ENCODE measurements at regions not wholly inside any gene's neighbourhood (a gene's known extent, or its start where the extent isn't known, plus 50 kb on each side); places are given as distances from the start of the nearest gene placed in this dataset.

DNA sequence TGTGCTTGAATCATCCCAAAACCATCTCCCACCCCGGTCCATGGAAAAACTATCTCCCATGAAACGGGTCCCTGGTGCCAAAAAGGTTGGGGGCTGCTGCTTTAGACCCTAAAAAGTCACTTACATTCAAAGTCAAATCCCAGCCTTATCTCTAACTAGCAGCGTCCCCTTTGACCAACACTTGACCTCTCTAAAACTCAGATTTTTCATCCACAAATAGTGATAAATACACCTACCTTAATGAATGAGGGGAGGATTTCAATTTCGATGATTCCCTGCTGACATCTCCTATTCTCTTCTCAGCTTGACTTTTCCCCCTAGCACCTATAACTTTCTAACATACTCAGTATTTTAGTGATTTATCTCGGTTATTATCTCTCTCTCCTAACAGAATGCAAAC is 137.3 kb downstream of the BTG1 start:
- peaks cover 13% of the 10 kb centered on the region for H3K4me1 Mint-ChIP-seq (ENCODE audit: low read depth, unreplicated experiment)
- no peak overlapping the region for H3K4me3 Mint-ChIP-seq (ENCODE audit: unreplicated experiment)
- no TSS peak for BruUV-seq (replicated peaks)
- H3K36me3 Mint-ChIP-seq (ENCODE audit: insufficient read depth, unreplicated experiment), result no peaks in the 10 kb centered on the region
- no peak overlapping the region for H3K27ac Mint-ChIP-seq (ENCODE audit: unreplicated experiment)
- Histone ChIP-seq H3K4me3 (ENCODE audit: low read depth, low read length) (no peak overlapping the region), H3K36me3 (ENCODE audit: control insufficient read depth, insufficient read depth, low read length) (no peaks in the 10 kb centered on the region), H3K9me3 (no peaks in the 10 kb centered on the region), H3K27me3 (replicated peaks; ENCODE audit: control insufficient read depth, insufficient read depth, low read length) (no peaks in the 10 kb centered on the region), H3K4me1 (peaks cover 6% of the 10 kb centered on the region)
- H3K27me3 Mint-ChIP-seq (ENCODE audit: insufficient read depth, unreplicated experiment), result no peaks in the 10 kb centered on the region
- TF ChIP-seq, protein P1, sequence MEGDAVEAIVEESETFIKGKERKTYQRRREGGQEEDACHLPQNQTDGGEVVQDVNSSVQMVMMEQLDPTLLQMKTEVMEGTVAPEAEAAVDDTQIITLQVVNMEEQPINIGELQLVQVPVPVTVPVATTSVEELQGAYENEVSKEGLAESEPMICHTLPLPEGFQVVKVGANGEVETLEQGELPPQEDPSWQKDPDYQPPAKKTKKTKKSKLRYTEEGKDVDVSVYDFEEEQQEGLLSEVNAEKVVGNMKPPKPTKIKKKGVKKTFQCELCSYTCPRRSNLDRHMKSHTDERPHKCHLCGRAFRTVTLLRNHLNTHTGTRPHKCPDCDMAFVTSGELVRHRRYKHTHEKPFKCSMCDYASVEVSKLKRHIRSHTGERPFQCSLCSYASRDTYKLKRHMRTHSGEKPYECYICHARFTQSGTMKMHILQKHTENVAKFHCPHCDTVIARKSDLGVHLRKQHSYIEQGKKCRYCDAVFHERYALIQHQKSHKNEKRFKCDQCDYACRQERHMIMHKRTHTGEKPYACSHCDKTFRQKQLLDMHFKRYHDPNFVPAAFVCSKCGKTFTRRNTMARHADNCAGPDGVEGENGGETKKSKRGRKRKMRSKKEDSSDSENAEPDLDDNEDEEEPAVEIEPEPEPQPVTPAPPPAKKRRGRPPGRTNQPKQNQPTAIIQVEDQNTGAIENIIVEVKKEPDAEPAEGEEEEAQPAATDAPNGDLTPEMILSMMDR (IDR thresholded peaks at IDR 0.05; ENCODE audit: insufficient read depth in 1 of 2, low read depth in 1 of 2, low read length in 1 of 2, severe bottlenecking in 1 of 2, unreplicated experiment in 1 of 2), result no peak
- intact Hi-C loops (cut with micrococcal nuclease; ENCODE audit: unreplicated experiment), result loop anchor here (10.0 kb wide), 1 partner anchor 396 kb away; no protein-coding TSS in a partner anchor
- CTCF ChIA-PET, result no interaction called here
- no peak for DNase-seq
- POLR2A ChIA-PET, result no interaction called here
- no peaks in the 10 kb centered on the region for H3K9me3 Mint-ChIP-seq (ENCODE audit: unreplicated experiment)

DNA sequence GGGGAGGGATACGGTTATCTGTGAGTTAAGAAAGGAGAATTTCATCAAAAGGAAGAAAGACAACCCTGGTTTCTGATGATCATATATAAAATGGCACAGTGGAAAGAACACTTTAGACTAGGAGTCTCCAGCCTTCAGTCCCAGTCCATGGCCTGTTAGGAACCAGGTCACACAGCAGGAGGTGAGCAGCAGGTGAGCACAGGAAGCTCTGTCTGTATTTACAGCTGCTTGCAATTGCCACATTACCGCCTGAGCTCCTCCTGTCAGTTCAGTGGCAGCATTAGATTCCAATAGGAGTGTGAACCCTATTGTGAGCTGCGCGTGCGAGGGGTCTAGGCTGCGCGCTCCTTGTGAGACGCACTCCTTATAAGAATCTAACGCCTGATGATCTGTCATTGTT is 137.9 kb downstream of the BTG1 start:
- intact Hi-C loops (cut with micrococcal nuclease; ENCODE audit: unreplicated experiment), result loop anchor here (10.0 kb wide), 1 partner anchor 397 kb away; no protein-coding TSS in a partner anchor
- no peaks in the 10 kb centered on the region for H3K27me3 ChIP-seq (replicated peaks; ENCODE audit: control insufficient read depth, insufficient read depth, low read length)
- TF ChIP-seq, protein P1 (IDR thresholded peaks at IDR 0.05; ENCODE audit: insufficient read depth in 1 of 2, low read depth in 1 of 2, low read length in 1 of 2, severe bottlenecking in 1 of 2, unreplicated experiment in 1 of 2), result no peak
- CTCF ChIA-PET, result no interaction called here
- Mint-ChIP-seq H3K36me3 (ENCODE audit: insufficient read depth, unreplicated experiment) (no peaks in the 10 kb centered on the region), H3K4me1 (ENCODE audit: low read depth, unreplicated experiment) (peaks cover 18% of the 10 kb centered on the region), H3K27ac (ENCODE audit: unreplicated experiment) (no peak overlapping the region), H3K4me3 (ENCODE audit: unreplicated experiment) (no peak overlapping the region), H3K27me3 (ENCODE audit: insufficient read depth, unreplicated experiment) (no peaks in the 10 kb centered on the region), H3K9me3 (ENCODE audit: unreplicated experiment) (no peaks in the 10 kb centered on the region)
- H3K9me3 ChIP-seq, result no peaks in the 10 kb centered on the region
- no peaks in the 10 kb centered on the region for H3K36me3 ChIP-seq (ENCODE audit: control insufficient read depth, insufficient read depth, low read length)
- POLR2A ChIA-PET, result no interaction called here
- DNase-seq, result no peak
- H3K4me3 ChIP-seq (ENCODE audit: low read depth, low read length), result no peak overlapping the region
- no TSS peak for BruUV-seq (replicated peaks)
- peaks cover 12% of the 10 kb centered on the region for H3K4me1 ChIP-seq

DNA sequence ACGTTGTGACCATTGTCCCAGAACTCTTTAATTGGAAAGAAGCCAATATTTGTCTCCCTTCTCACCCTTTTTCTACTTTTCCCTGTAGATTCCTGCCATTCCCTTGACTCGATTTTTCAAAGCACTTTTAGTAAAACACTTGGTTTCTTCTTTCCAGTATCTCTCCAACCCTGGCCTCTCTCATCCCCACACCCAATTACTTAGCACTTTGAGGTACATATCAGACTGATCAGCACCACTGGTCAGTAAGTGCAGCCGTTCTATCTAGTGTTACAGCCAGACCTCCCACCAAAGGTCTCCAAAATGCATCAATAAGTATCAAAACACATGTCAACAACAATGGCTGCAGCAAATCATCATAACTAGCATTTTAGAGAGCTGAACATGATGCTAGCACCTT is 141.9 kb downstream of the BTG1 start:
- Mint-ChIP-seq H3K36me3 (ENCODE audit: insufficient read depth, unreplicated experiment) (no peaks in the 10 kb centered on the region), H3K4me1 (ENCODE audit: low read depth, unreplicated experiment) (peaks cover 24% of the 10 kb centered on the region), H3K27ac (ENCODE audit: unreplicated experiment) (no peak overlapping the region), H3K9me3 (ENCODE audit: unreplicated experiment) (no peaks in the 10 kb centered on the region), H3K4me3 (ENCODE audit: unreplicated experiment) (no peak overlapping the region), H3K27me3 (ENCODE audit: insufficient read depth, unreplicated experiment) (no peaks in the 10 kb centered on the region)
- DNase-seq, result no peak
- POLR2A ChIA-PET, result no interaction called here
- intact Hi-C loops (cut with micrococcal nuclease; ENCODE audit: unreplicated experiment), result loop anchor here (2.0 to 10.0 kb wide), 2 partner anchors 141 to 401 kb away; partner anchors contain the start of gene BTG1
- no peak overlapping the region for H3K4me3 ChIP-seq (ENCODE audit: low read depth, low read length)
- H3K9me3 ChIP-seq, result no peaks in the 10 kb centered on the region
- CTCF ChIA-PET, result no interaction called here
- no TSS peak for BruUV-seq (replicated peaks)
- TF ChIP-seq, protein P1 (IDR thresholded peaks at IDR 0.05; ENCODE audit: insufficient read depth in 1 of 2, low read depth in 1 of 2, low read length in 1 of 2, severe bottlenecking in 1 of 2, unreplicated experiment in 1 of 2), result no peak
- H3K27me3 ChIP-seq (replicated peaks; ENCODE audit: control insufficient read depth, insufficient read depth, low read length), result no peaks in the 10 kb centered on the region
- H3K4me1 ChIP-seq, result peaks cover 22% of the 10 kb centered on the region
- no peaks in the 10 kb centered on the region for H3K36me3 ChIP-seq (ENCODE audit: control insufficient read depth, insufficient read depth, low read length)
